SK-N-SH (cell line): ENCODE measurements at regions not wholly inside any gene's neighbourhood (a gene's known extent, or its start where the extent isn't known, plus 50 kb on each side); places are given as distances from the start of the nearest gene placed in this dataset.

ENCODE experiments used
- CTCF ChIA-PET: fragments of 300-600, 350-600 bp; formaldehyde crosslinking; extraction: SDS; loops from one replicate; lab custom pipeline; 2021; lab: Yijun Ruan, JAX
- POLR2A ChIA-PET: fragments of 350-600 bp; sonication (Branson Sonifier 250); formaldehyde crosslinking; extraction: SDS; loops from one replicate; lab custom pipeline; 2020; ENCODE audit warnings: antibody characterized with exemption, inconsistent platforms; lab: Yijun Ruan, JAX
- DNase-seq: peaks from one replicate; pipeline ENCODE4 v3.0.0; 2012
- H2AFZ ChIP-seq: fragments of 200-600 bp; sonication (generic); 2 replicates; pipeline ENCODE4 v1.8.1; 2016; ENCODE audit warnings: antibody characterized with exemption, mild to moderate bottlenecking, low read depth
- H3F3A ChIP-seq: fragments of 200-600 bp; sonication (generic); replicated peaks from 2 replicates; pipeline ENCODE3; 2016; ENCODE audit warnings: antibody characterized with exemption, mild to moderate bottlenecking; ENCODE audit not compliant: insufficient read depth
- H3K27ac ChIP-seq, 2 experiments: fragments of 200-500 bp in 1 of 2; fragments of 200-600 bp in 1 of 2; sonication (Bioruptor generic) in 1 of 2; sonication (generic), shearing (Covaris generic) in 1 of 2; 2 replicates each; pipeline versions ENCODE4 v1.5.1 to v1.6.1; 2014 to 2016; ENCODE audit warnings: low read depth in 2 of 2, inconsistent platforms in 1 of 2, low read length in 1 of 2, mild to moderate bottlenecking in 1 of 2, mixed read lengths in 1 of 2
- H3K27me3 ChIP-seq: fragments of 200-600 bp; sonication (generic), shearing (Covaris generic); 2 replicates; pipeline ENCODE4 v1.6.1; 2016; ENCODE audit warnings: mixed run types; ENCODE audit not compliant: insufficient read depth
- H3K36me3 ChIP-seq, 2 experiments: fragments of 200-500 bp in 1 of 2; fragments of 200-600 bp in 1 of 2; sonication (Bioruptor generic) in 1 of 2; sonication (generic) in 1 of 2; replicated peaks in 1 of 2; 2 replicates each; pipeline versions ENCODE3 to v1.5.1; 2014 to 2016; ENCODE audit warnings: low read length in 1 of 2, mild to moderate bottlenecking in 1 of 2; ENCODE audit not compliant: insufficient read depth in 2 of 2, control insufficient read depth in 1 of 2
- H3K4me1 ChIP-seq, 2 experiments: fragments of 200-500 bp in 1 of 2; fragments of 200-600 bp in 1 of 2; sonication (Bioruptor generic) in 1 of 2; sonication (generic), shearing (Covaris generic) in 1 of 2; 2 replicates each; pipeline versions ENCODE4 v1.5.1 to v1.6.1; 2014 to 2016; ENCODE audit warnings: low read depth in 1 of 2, low read length in 1 of 2, mixed run types in 1 of 2; ENCODE audit not compliant: insufficient read depth in 2 of 2, control insufficient read depth in 1 of 2
- H3K4me2 ChIP-seq: fragments of 200-600 bp; sonication (generic), shearing (Covaris generic); 2 replicates; pipeline ENCODE4 v1.6.1; 2017; ENCODE audit warnings: mixed run types
- H3K4me3 ChIP-seq, 2 experiments: fragments of 200-500 bp in 1 of 2; fragments of 200-600 bp in 1 of 2; sonication (Bioruptor generic) in 1 of 2; sonication (generic), shearing (Covaris generic) in 1 of 2; 2 replicates each; pipeline versions ENCODE4 v1.5.1 to v1.8.1; 2014 to 2016; ENCODE audit warnings: low read depth in 2 of 2, inconsistent platforms in 1 of 2, low read length in 1 of 2, mild to moderate bottlenecking in 1 of 2, mixed read lengths in 1 of 2, moderate library complexity in 1 of 2
- H3K79me2 ChIP-seq: fragments of 200-600 bp; sonication (generic); 2 replicates; pipeline ENCODE4 v1.8.1; 2017; ENCODE audit warnings: mild to moderate bottlenecking; ENCODE audit not compliant: insufficient read depth
- H3K9ac ChIP-seq: fragments of 200-600 bp; sonication (generic); 2 replicates; pipeline ENCODE4 v1.6.1; 2017; ENCODE audit warnings: mixed run types
- H3K9me2 ChIP-seq: fragments of 200-600 bp; sonication (generic); 2 replicates; pipeline ENCODE4 v1.6.1; 2017; ENCODE audit warnings: mixed run types
- H3K9me3 ChIP-seq: fragments of 200-600 bp; sonication (generic); 2 replicates; pipeline ENCODE4 v1.6.1; 2017; ENCODE audit warnings: mixed run types, mild to moderate bottlenecking, moderate library complexity
- H4K20me1 ChIP-seq: fragments of 200-600 bp; sonication (generic); 2 replicates; pipeline ENCODE4 v1.6.1; 2017; ENCODE audit warnings: mild to moderate bottlenecking, mixed run types; ENCODE audit not compliant: insufficient read depth
- CHD2 ChIP-seq: fragments of 150-350 bp; IDR thresholded peaks from 2 replicates; pipeline ENCODE4 v1.6.1; 2018; ENCODE audit warnings: low read length; ENCODE audit not compliant: partially characterized antibody
- ELF1 ChIP-seq: IDR thresholded peaks from 2 replicates; pipeline ENCODE4 v1.4.0; 2012
- FOXJ3 ChIP-seq: sonication (generic); formaldehyde crosslinking; IDR thresholded peaks from 2 replicates; pipeline ENCODE4 v1.5.1; 2020; ENCODE audit warnings: mild to moderate bottlenecking, missing genetic modification reagents
- GABPA ChIP-seq: IDR thresholded peaks from 2 replicates; pipeline ENCODE4 v1.4.0; 2012; ENCODE audit warnings: low read depth, mild to moderate bottlenecking
- NFIC ChIP-seq: IDR thresholded peaks from 2 replicates; pipeline ENCODE4 v1.4.0; 2012; ENCODE audit warnings: borderline replicate concordance
- NRF1 ChIP-seq: IDR thresholded peaks from 2 replicates; pipeline ENCODE4 v1.6.1; 2012; ENCODE audit warnings: low read depth, mild to moderate bottlenecking, low read length
- POLR2AphosphoS5 ChIP-seq: IDR thresholded peaks from 2 replicates; pipeline ENCODE4 v1.6.1; 2012; ENCODE audit warnings: low read depth, low read length
- RCOR1 ChIP-seq: fragments of 150-350 bp; IDR thresholded peaks from 2 replicates; pipeline ENCODE4 v1.6.1; 2017; ENCODE audit warnings: antibody characterized with exemption, low read length
- RFX5 ChIP-seq: IDR thresholded peaks from 2 replicates; pipeline ENCODE4 v1.6.1; 2012; ENCODE audit warnings: mild to moderate bottlenecking, improper control_type of control experiment, low read length
- TAF1 ChIP-seq: IDR thresholded peaks from 2 replicates; pipeline ENCODE4 v1.6.1; 2012; ENCODE audit warnings: low read depth, mild to moderate bottlenecking, low read length, moderate library complexity, borderline replicate concordance
- USF1 ChIP-seq: IDR thresholded peaks from 2 replicates; pipeline ENCODE4 v1.4.0; 2012; ENCODE audit warnings: low read depth, borderline replicate concordance
- YY1 ChIP-seq: IDR thresholded peaks from 2 replicates; pipeline ENCODE4 v1.4.0; 2012; ENCODE audit warnings: low read depth, mild to moderate bottlenecking
- WGBS: methylation state at CpG from one replicate; pipeline ENCODE4 v1.1.6; 2017; ENCODE audit warnings: low lambda C conversion rate; 5-methylcytosine and 5-hydroxymethylcytosine counted together
- TF ChIP-seq, protein P1 (sequence below): fragments of 150-350 bp; IDR thresholded peaks from 2 replicates; pipeline ENCODE4 v1.6.1; 2017; ENCODE audit warnings: antibody characterized with exemption, low read length, low read depth, borderline replicate concordance
- TF ChIP-seq, protein P2 (sequence below): IDR thresholded peaks from 2 replicates; pipeline ENCODE4 v1.6.1; 2012; ENCODE audit warnings: mild to moderate bottlenecking, low read depth, low read length, moderate library complexity

- no peaks in the 10 kb centered on the region for H3F3A ChIP-seq
- H4K20me1 ChIP-seq = no peaks in the 10 kb centered on the region
- TF ChIP-seq YY1 (no peak), RFX5 (no peak), RCOR1 (no peak), CHD2 (no peak), GABPA (no peak), FOXJ3 (CRISPR knock-in tag) (no peak), NRF1 (no peak), TAF1 (no peak), ELF1 (no peak), USF1 (no peak), POLR2AphosphoS5 (no peak), NFIC (no peak)
- TF ChIP-seq, protein P1, sequence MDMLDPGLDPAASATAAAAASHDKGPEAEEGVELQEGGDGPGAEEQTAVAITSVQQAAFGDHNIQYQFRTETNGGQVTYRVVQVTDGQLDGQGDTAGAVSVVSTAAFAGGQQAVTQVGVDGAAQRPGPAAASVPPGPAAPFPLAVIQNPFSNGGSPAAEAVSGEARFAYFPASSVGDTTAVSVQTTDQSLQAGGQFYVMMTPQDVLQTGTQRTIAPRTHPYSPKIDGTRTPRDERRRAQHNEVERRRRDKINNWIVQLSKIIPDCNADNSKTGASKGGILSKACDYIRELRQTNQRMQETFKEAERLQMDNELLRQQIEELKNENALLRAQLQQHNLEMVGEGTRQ = no peak
- TF ChIP-seq, protein P2, sequence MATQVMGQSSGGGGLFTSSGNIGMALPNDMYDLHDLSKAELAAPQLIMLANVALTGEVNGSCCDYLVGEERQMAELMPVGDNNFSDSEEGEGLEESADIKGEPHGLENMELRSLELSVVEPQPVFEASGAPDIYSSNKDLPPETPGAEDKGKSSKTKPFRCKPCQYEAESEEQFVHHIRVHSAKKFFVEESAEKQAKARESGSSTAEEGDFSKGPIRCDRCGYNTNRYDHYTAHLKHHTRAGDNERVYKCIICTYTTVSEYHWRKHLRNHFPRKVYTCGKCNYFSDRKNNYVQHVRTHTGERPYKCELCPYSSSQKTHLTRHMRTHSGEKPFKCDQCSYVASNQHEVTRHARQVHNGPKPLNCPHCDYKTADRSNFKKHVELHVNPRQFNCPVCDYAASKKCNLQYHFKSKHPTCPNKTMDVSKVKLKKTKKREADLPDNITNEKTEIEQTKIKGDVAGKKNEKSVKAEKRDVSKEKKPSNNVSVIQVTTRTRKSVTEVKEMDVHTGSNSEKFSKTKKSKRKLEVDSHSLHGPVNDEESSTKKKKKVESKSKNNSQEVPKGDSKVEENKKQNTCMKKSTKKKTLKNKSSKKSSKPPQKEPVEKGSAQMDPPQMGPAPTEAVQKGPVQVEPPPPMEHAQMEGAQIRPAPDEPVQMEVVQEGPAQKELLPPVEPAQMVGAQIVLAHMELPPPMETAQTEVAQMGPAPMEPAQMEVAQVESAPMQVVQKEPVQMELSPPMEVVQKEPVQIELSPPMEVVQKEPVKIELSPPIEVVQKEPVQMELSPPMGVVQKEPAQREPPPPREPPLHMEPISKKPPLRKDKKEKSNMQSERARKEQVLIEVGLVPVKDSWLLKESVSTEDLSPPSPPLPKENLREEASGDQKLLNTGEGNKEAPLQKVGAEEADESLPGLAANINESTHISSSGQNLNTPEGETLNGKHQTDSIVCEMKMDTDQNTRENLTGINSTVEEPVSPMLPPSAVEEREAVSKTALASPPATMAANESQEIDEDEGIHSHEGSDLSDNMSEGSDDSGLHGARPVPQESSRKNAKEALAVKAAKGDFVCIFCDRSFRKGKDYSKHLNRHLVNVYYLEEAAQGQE = no peak
- DNase-seq = no peak
- peak overlapping the region in 1 of 2 experiments; percentile 65; a peak in 2 of 4 replicates for H3K27ac ChIP-seq
- no peaks in the 10 kb centered on the region for H3K79me2 ChIP-seq
- H3K4me3 ChIP-seq = no peak overlapping the region
- H3K4me1 ChIP-seq = peaks cover 0 to 38% of the 10 kb centered on the region in 2 experiments; a peak in 1 of 4 replicates
- ChIA-PET POLR2A (interaction anchor here (0.8 to 2.2 kb wide), 8 partner anchors 123 to 273 kb away, joined by 3 to 54 read pairs (median 5); partner anchors contain the start of gene NSG2), CTCF (interaction anchor here (0.6 to 13.7 kb wide), 78 partner anchors 8 to 1340 kb away, joined by 3 to 298 read pairs (median 5); partner anchors contain the start of gene NSG2)
- H3K36me3 ChIP-seq = no peaks in the 10 kb centered on the region
- WGBS = 87% methylated on average over 8 of the region's 8 CpGs
- H3K4me2 ChIP-seq = no peak overlapping the region
- no peak overlapping the region for H2AFZ ChIP-seq
- H3K27me3 ChIP-seq = no peaks in the 10 kb centered on the region
- H3K9me2 ChIP-seq = no peaks in the 10 kb centered on the region
- no peak overlapping the region for H3K9ac ChIP-seq
- no peaks in the 10 kb centered on the region for H3K9me3 ChIP-seq
Measured at GRCh38 chr5:174312641-174313040, 267.1 kb downstream of the NSG2 start.
